ENCODE measurements at regions not wholly inside any gene's neighbourhood (a gene's known extent, or its start where the extent isn't known, plus 50 kb on each side); places are given as distances from the start of the nearest gene placed in this dataset.

- TF ChIP-seq POLR2A (IDR thresholded peaks at IDR 0.05) (no peak), CTCF (IDR thresholded peaks at IDR 0.05) (no peak), EP300 (IDR thresholded peaks at IDR 0.05) (no peak)
Measured at GRCh38 chr3:35198857-35199256, 440.5 kb upstream of the ARPP21 start.

Measured in tibial nerve (tissue), 4 donors.